A673 (cell line): ENCODE measurements at regions not wholly inside any gene's neighbourhood (a gene's known extent, or its start where the extent isn't known, plus 50 kb on each side); places are given as distances from the start of the nearest gene placed in this dataset.

ENCODE experiments used
- BruUV-seq: library from RNA; stranded (reverse); fragments of 400-500 nt; replicated peaks from 2 replicates; lab custom pipeline; 2021; lab: Mats Ljungman, UMichigan
- CTCF ChIA-PET: fragments of 300-600 bp; sonication (Branson Sonifier 250); formaldehyde crosslinking; loops from one replicate; lab custom pipeline; 2022; ENCODE audit warnings: antibody characterized with exemption; lab: Charles Lee
- POLR2A ChIA-PET: fragments of 300-600 bp; sonication (Branson Sonifier 250); formaldehyde crosslinking; loops from one replicate; lab custom pipeline; 2022; ENCODE audit warnings: antibody characterized with exemption; ENCODE audit not compliant: low non-redundant PET; lab: Charles Lee
- DNase-seq: peaks from one replicate; pipeline ENCODE4 v3.0.0-alpha.2; 2015; ENCODE audit warnings: low spot score
- H3K27ac ChIP-seq: fragments of 200-600 bp; sonication (generic); 2 replicates; pipeline ENCODE4 v1.5.1; 2016; ENCODE audit warnings: mixed run types, low read depth, mild to moderate bottlenecking, mixed read lengths, antibody characterized with exemption, low read length; ENCODE audit not compliant: poor library complexity, severe bottlenecking
- H3K27me3 ChIP-seq: fragments of 200-600 bp; sonication (generic); replicated peaks from 2 replicates; pipeline ENCODE4 v1.6.1; 2017; ENCODE audit warnings: mixed run types, low read depth, mild to moderate bottlenecking, mixed read lengths, antibody characterized with exemption, low read length; ENCODE audit not compliant: insufficient read depth, poor library complexity
- H3K36me3 ChIP-seq: fragments of 200-600 bp; sonication (generic); 2 replicates; pipeline ENCODE4 v1.6.1; 2016; ENCODE audit warnings: mixed run types, mild to moderate bottlenecking, mixed read lengths, antibody characterized with exemption, low read length; ENCODE audit not compliant: insufficient read depth, poor library complexity, severe bottlenecking
- H3K4me1 ChIP-seq: fragments of 200-600 bp; sonication (generic); 2 replicates; pipeline ENCODE4 v1.6.1; 2017; ENCODE audit warnings: mixed run types, mild to moderate bottlenecking, mixed read lengths, antibody characterized with exemption, low read length; ENCODE audit not compliant: insufficient read depth, poor library complexity, severe bottlenecking
- H3K4me3 ChIP-seq: fragments of 200-600 bp; sonication (generic); 2 replicates; pipeline ENCODE4 v1.5.1; 2016; ENCODE audit warnings: low read depth, mixed run types, mild to moderate bottlenecking, mixed read lengths, low read length; ENCODE audit not compliant: poor library complexity, severe bottlenecking
- H3K9me3 ChIP-seq: fragments of 200-600 bp; sonication (generic); 2 replicates; pipeline ENCODE4 v1.6.1; 2016; ENCODE audit warnings: mixed run types, low read depth, mild to moderate bottlenecking, mixed read lengths, antibody characterized with exemption, low read length; ENCODE audit not compliant: poor library complexity, severe bottlenecking
- CTCF ChIP-seq: fragments of 300-800, 200-600 bp; sonication (generic); conservative IDR thresholded peaks from 2 replicates; pipeline ENCODE4 v1.5.1; 2017; ENCODE audit warnings: low read depth, mild to moderate bottlenecking, antibody characterized with exemption, low read length, moderate library complexity, mixed read lengths
- EZH2 ChIP-seq: fragments of 200-600 bp; sonication (generic); IDR thresholded peaks from 2 replicates; pipeline ENCODE4 v1.6.1; 2017; ENCODE audit warnings: borderline replicate concordance, low read depth, mild to moderate bottlenecking, mixed read lengths, antibody characterized with exemption, low read length; ENCODE audit not compliant: poor library complexity, severe bottlenecking
- intact Hi-C: fragments of 100-400 bp; cut with micrococcal nuclease; formaldehyde crosslinking; loops from one replicate; pipeline ENCODE4 v1.10.0; 2022; ENCODE audit not compliant: unreplicated experiment

GRCh38 chr2:183592271-183592670 lies 468.0 kb downstream of the NUP35 start:
- Histone ChIP-seq H3K4me1 (no peaks in the 10 kb centered on the region), H3K36me3 (no peaks in the 10 kb centered on the region), H3K27me3 (no peaks in the 10 kb centered on the region), H3K9me3 (no peaks in the 10 kb centered on the region), H3K27ac (no peak overlapping the region), H3K4me3 (no peak overlapping the region)
- ChIA-PET POLR2A (no interaction called here), CTCF (no interaction called here)
- intact Hi-C loops = no loop called here
- no peak for DNase-seq
- TF ChIP-seq CTCF (no peak), EZH2 (no peak)
- BruUV-seq = no TSS peak

- ChIA-PET CTCF (no interaction called here), POLR2A (no interaction called here)
- H3K4me3 ChIP-seq = no peak overlapping the region
- intact Hi-C loops = no loop called here
- no peaks in the 10 kb centered on the region for H3K27me3 ChIP-seq
- H3K4me1 ChIP-seq = no peaks in the 10 kb centered on the region
- BruUV-seq = no TSS peak
- H3K9me3 ChIP-seq = no peaks in the 10 kb centered on the region
- no peak overlapping the region for H3K27ac ChIP-seq
- DNase-seq = no peak
- TF ChIP-seq EZH2 = no peak
- TF ChIP-seq CTCF = no peak
- no peaks in the 10 kb centered on the region for H3K36me3 ChIP-seq
These were observed 469.9 kb downstream of the NUP35 start for GRCh38 chr2:183594150-183594549.

GRCh38 chr2:183597841-183598240 lies 473.6 kb downstream of the NUP35 start:
- Histone ChIP-seq H3K4me1 (no peaks in the 10 kb centered on the region), H3K36me3 (no peaks in the 10 kb centered on the region), H3K27me3 (no peaks in the 10 kb centered on the region), H3K27ac (no peak overlapping the region), H3K4me3 (no peak overlapping the region), H3K9me3 (no peaks in the 10 kb centered on the region)
- intact Hi-C loops = no loop called here
- TF ChIP-seq EZH2 = no peak
- TF ChIP-seq CTCF = no peak
- BruUV-seq = no TSS peak
- no peak for DNase-seq
- POLR2A ChIA-PET = no interaction called here
- CTCF ChIA-PET = no interaction called here
